GM23338 (cell line): ENCODE measurements at regions not wholly inside any gene's neighbourhood (a gene's known extent, or its start where the extent isn't known, plus 50 kb on each side); places are given as distances from the start of the nearest gene placed in this dataset.
"Not testable (repeated sequence)": the region's sequence is repeated elsewhere in the genome, so short reads cannot be mapped to it uniquely, and the experiment has no call there.

Source experiments
- ATAC-seq: fragments of 200-7000 bp; cut with Tn5 transposase; 3 replicates; pipeline ENCODE4 v1.9.1; 2020
- DNase-seq: peaks from one replicate; pipeline ENCODE4 v3.0.0-alpha.2; 2015; ENCODE audit warnings: low spot score
- H2AFZ ChIP-seq: fragments of 200-600 bp; sonication (generic); 2 replicates; pipeline ENCODE4 v1.8.0; 2016; ENCODE audit warnings: antibody characterized with exemption, mild to moderate bottlenecking, moderate library complexity
- H3F3A ChIP-seq: fragments of 200-600 bp; sonication (generic); replicated peaks from 2 replicates; pipeline ENCODE4 v1.8.0; 2017; ENCODE audit warnings: antibody characterized with exemption, mixed run types, low read depth
- H3K27ac ChIP-seq: fragments of 200-600 bp; sonication (generic); 2 replicates; pipeline ENCODE4 v1.6.1; 2016; ENCODE audit warnings: low read depth
- H3K27me3 ChIP-seq: fragments of 200-600 bp; sonication (generic); 2 replicates; pipeline ENCODE4 v1.8.0; 2016; ENCODE audit warnings: mild to moderate bottlenecking, mixed run types, moderate library complexity; ENCODE audit not compliant: insufficient read depth
- H3K36me3 ChIP-seq: fragments of 200-600 bp; sonication (generic); 2 replicates; pipeline ENCODE4 v1.8.0; 2016; ENCODE audit warnings: mild to moderate bottlenecking; ENCODE audit not compliant: insufficient read depth
- H3K4me1 ChIP-seq: fragments of 200-600 bp; sonication (generic); 2 replicates; pipeline ENCODE4 v1.8.0; 2016; ENCODE audit warnings: mild to moderate bottlenecking, moderate library complexity; ENCODE audit not compliant: insufficient read depth
- H3K4me2 ChIP-seq: fragments of 200-600 bp; sonication (generic); 2 replicates; pipeline ENCODE4 v1.7.1; 2017; ENCODE audit warnings: mixed run types
- H3K4me3 ChIP-seq: fragments of 200-600 bp; sonication (generic); 2 replicates; pipeline ENCODE4 v1.6.1; 2016; ENCODE audit warnings: mixed run types
- H3K79me2 ChIP-seq: fragments of 200-600 bp; sonication (generic); replicated peaks from 2 replicates; pipeline ENCODE4 v1.8.0; 2017; ENCODE audit warnings: mild to moderate bottlenecking; ENCODE audit not compliant: insufficient read depth
- H3K9me2 ChIP-seq: fragments of 200-600 bp; sonication (generic); 2 replicates; pipeline ENCODE4 v1.8.0; 2017; ENCODE audit not compliant: insufficient read depth
- H4K20me1 ChIP-seq: fragments of 200-600 bp; sonication (generic); replicated peaks from 2 replicates; pipeline ENCODE4 v1.8.0; 2017; ENCODE audit warnings: mild to moderate bottlenecking; ENCODE audit not compliant: insufficient read depth
- H3K27ac Mint-ChIP-seq: 2 replicates; pipeline ENCODE4 v1.8.0; 2020; ENCODE audit warnings: inconsistent platforms, mild to moderate bottlenecking, moderate library complexity, mixed read lengths
- H3K27me3 Mint-ChIP-seq: 3 replicates; pipeline ENCODE4 v1.8.0; 2022; ENCODE audit warnings: low read depth, mild to moderate bottlenecking, moderate library complexity, mixed read lengths, inconsistent platforms; ENCODE audit not compliant: insufficient read depth, poor library complexity
- H3K36me3 Mint-ChIP-seq: 3 replicates; pipeline ENCODE4 v1.8.0; 2021; ENCODE audit warnings: low read depth, mild to moderate bottlenecking, inconsistent platforms, moderate library complexity, mixed read lengths
- H3K4me1 Mint-ChIP-seq: 3 replicates; pipeline ENCODE4 v1.8.0; 2020; ENCODE audit warnings: mild to moderate bottlenecking, inconsistent platforms, mixed read lengths
- H3K4me3 Mint-ChIP-seq: 3 replicates; pipeline ENCODE4 v1.8.0; 2021; ENCODE audit warnings: moderate library complexity, mild to moderate bottlenecking, inconsistent platforms, mixed read lengths
- H3K9me3 Mint-ChIP-seq: 3 replicates; pipeline ENCODE4 v1.8.0; 2020; ENCODE audit warnings: moderate library complexity, mild to moderate bottlenecking, inconsistent platforms, mixed read lengths
- CREB1 ChIP-seq: fragments of 250-450 bp; sonication (Bioruptor Pico); IDR thresholded peaks from 2 replicates; pipeline ENCODE4 v1.5.0; 2020; ENCODE audit warnings: low read depth, mild to moderate bottlenecking, moderate library complexity
- JUNB ChIP-seq: IDR thresholded peaks from one replicate; pipeline ENCODE4 v1.6.1; 2016; ENCODE audit warnings: antibody characterized with exemption; ENCODE audit not compliant: unreplicated experiment
- POLR2AphosphoS5 ChIP-seq: IDR thresholded peaks from 2 replicates; pipeline ENCODE4 v1.6.1; 2016; ENCODE audit warnings: antibody characterized with exemption, low read depth
- TF ChIP-seq, protein P1 (sequence below), 2 experiments: fragments of 200-600 bp in 1 of 2; sonication (generic) in 1 of 2; conservative IDR thresholded peaks; 2 replicates each; pipeline versions ENCODE4 v1.5.1 to v1.6.1; 2016 to 2017; ENCODE audit warnings: antibody characterized with exemption in 2 of 2, low read depth in 2 of 2, mild to moderate bottlenecking in 2 of 2, moderate library complexity in 1 of 2
- TF ChIP-seq, protein P2 (sequence below): IDR thresholded peaks from 2 replicates; pipeline ENCODE4 v1.6.1; 2016; ENCODE audit warnings: antibody characterized with exemption
- TF ChIP-seq, protein P3 (sequence below): IDR thresholded peaks from one replicate; pipeline ENCODE4 v1.6.1; 2018; ENCODE audit warnings: antibody characterized with exemption; ENCODE audit not compliant: unreplicated experiment

DNA sequence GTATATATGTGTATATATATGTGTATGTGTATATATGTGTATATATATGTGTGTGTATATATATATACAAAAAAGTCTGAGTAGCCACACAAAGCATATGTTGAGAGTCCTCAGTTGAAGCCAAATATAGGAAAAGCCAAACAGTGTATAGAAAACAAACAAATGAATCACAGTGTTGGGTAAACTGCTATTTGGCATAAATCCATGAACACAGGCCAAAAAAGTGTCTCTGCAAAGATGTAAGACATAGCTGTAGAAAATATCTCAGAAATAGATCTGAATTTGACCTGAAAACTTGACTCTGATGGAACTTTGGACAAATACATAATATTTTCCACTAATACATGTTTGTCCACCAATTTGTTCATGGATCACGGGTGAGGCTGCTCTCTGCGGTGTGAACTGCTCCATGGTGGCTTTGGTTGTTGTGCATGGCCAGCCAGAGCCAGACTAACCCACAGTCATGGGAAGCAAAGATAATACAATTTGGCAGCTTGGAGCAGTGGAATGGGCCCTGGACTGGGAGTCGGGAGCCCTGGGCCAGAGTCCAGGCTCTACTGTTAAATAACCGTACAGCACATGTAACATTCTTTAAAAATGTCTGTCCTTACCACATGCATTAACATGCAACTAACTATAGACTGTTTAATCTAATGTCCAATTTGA lies 76.9 kb upstream of the EED start (continued):
- TF ChIP-seq, protein P1, sequence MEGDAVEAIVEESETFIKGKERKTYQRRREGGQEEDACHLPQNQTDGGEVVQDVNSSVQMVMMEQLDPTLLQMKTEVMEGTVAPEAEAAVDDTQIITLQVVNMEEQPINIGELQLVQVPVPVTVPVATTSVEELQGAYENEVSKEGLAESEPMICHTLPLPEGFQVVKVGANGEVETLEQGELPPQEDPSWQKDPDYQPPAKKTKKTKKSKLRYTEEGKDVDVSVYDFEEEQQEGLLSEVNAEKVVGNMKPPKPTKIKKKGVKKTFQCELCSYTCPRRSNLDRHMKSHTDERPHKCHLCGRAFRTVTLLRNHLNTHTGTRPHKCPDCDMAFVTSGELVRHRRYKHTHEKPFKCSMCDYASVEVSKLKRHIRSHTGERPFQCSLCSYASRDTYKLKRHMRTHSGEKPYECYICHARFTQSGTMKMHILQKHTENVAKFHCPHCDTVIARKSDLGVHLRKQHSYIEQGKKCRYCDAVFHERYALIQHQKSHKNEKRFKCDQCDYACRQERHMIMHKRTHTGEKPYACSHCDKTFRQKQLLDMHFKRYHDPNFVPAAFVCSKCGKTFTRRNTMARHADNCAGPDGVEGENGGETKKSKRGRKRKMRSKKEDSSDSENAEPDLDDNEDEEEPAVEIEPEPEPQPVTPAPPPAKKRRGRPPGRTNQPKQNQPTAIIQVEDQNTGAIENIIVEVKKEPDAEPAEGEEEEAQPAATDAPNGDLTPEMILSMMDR (conservative IDR thresholded peaks at IDR 0.05; ENCODE audit: low read depth in 2 of 2): no peak

DNA sequence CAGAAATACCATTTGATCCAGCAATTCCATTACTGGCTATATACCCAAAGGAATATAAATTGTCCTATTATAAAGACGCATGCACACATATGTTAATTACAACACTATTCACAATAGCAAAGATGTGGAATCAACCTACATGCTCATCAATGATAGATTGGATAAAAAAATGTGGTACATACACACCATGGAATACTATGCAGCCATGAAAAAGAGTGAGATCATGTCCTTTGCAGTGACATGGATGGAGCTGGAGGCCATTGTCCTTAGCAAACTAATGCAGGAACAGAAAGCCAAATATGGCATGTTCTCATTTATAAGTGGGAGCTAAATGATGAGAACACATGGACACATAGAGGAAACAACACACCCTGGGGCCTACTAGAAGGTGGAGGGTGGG lies 78.3 kb upstream of the EED start:
- not testable (repeated sequence) for ATAC-seq, H3K4me3 ChIP-seq, H3K9me2 ChIP-seq, H3K4me1 Mint-ChIP-seq, H3K4me3 Mint-ChIP-seq, H3K4me1 ChIP-seq, H2AFZ ChIP-seq, H3F3A ChIP-seq, H3K36me3 ChIP-seq, H3K36me3 Mint-ChIP-seq, H4K20me1 ChIP-seq, H3K79me2 ChIP-seq, H3K27me3 ChIP-seq, H3K27me3 Mint-ChIP-seq, H3K9me3 Mint-ChIP-seq, H3K27ac ChIP-seq, DNase-seq, H3K27ac Mint-ChIP-seq, H3K4me2 ChIP-seq

DNA sequence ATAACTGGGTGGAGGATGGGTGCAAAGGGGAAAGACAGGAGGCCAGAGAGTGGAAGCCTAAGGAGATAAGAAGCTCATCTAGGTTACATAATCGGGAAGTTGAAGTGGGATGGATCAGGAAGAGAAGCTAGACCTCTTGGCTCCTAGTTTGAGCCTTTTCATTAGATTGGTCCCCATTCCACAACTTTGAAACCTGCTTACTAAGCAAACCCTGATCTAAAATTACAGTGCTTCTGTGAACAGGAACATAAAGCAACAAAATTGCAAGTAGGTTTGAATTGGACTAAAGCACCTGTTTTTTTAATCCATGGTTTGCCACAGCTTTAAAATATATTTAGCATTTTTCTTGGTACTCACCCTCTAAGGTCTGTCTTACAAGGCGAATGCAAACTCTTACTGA lies 80.4 kb upstream of the EED start:
- ATAC-seq: no peak
- no peaks in the 10 kb centered on the region for H4K20me1 ChIP-seq
- no peaks in the 10 kb centered on the region for H3K36me3 ChIP-seq
- H3F3A ChIP-seq: no peaks in the 10 kb centered on the region
- TF ChIP-seq, protein P2, sequence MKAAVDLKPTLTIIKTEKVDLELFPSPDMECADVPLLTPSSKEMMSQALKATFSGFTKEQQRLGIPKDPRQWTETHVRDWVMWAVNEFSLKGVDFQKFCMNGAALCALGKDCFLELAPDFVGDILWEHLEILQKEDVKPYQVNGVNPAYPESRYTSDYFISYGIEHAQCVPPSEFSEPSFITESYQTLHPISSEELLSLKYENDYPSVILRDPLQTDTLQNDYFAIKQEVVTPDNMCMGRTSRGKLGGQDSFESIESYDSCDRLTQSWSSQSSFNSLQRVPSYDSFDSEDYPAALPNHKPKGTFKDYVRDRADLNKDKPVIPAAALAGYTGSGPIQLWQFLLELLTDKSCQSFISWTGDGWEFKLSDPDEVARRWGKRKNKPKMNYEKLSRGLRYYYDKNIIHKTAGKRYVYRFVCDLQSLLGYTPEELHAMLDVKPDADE: no peak
- no peak for TF ChIP-seq CREB1 (CRISPR knock-in tag)
- no peak for TF ChIP-seq JUNB
- TF ChIP-seq POLR2AphosphoS5: no peak
- TF ChIP-seq, protein P3, sequence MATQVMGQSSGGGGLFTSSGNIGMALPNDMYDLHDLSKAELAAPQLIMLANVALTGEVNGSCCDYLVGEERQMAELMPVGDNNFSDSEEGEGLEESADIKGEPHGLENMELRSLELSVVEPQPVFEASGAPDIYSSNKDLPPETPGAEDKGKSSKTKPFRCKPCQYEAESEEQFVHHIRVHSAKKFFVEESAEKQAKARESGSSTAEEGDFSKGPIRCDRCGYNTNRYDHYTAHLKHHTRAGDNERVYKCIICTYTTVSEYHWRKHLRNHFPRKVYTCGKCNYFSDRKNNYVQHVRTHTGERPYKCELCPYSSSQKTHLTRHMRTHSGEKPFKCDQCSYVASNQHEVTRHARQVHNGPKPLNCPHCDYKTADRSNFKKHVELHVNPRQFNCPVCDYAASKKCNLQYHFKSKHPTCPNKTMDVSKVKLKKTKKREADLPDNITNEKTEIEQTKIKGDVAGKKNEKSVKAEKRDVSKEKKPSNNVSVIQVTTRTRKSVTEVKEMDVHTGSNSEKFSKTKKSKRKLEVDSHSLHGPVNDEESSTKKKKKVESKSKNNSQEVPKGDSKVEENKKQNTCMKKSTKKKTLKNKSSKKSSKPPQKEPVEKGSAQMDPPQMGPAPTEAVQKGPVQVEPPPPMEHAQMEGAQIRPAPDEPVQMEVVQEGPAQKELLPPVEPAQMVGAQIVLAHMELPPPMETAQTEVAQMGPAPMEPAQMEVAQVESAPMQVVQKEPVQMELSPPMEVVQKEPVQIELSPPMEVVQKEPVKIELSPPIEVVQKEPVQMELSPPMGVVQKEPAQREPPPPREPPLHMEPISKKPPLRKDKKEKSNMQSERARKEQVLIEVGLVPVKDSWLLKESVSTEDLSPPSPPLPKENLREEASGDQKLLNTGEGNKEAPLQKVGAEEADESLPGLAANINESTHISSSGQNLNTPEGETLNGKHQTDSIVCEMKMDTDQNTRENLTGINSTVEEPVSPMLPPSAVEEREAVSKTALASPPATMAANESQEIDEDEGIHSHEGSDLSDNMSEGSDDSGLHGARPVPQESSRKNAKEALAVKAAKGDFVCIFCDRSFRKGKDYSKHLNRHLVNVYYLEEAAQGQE: no peak
- no peak overlapping the region for H3K27ac ChIP-seq
- no peaks in the 10 kb centered on the region for H3K27me3 ChIP-seq
- Mint-ChIP-seq H3K9me3 (no peaks in the 10 kb centered on the region), H3K27me3 (peaks cover 5% of the 10 kb centered on the region), H3K4me1 (peaks cover 6% of the 10 kb centered on the region), H3K4me3 (no peak overlapping the region), H3K27ac (no peak overlapping the region), H3K36me3 (no peaks in the 10 kb centered on the region)
- H2AFZ ChIP-seq: no peak overlapping the region
- H3K4me2 ChIP-seq: no peak overlapping the region
- no peaks in the 10 kb centered on the region for H3K79me2 ChIP-seq
- DNase-seq: no peak
- H3K4me3 ChIP-seq: no peak overlapping the region
- no peaks in the 10 kb centered on the region for H3K4me1 ChIP-seq
- peaks cover 2% of the 10 kb centered on the region; the same call in 1 of the 2 replicates for H3K9me2 ChIP-seq

DNA sequence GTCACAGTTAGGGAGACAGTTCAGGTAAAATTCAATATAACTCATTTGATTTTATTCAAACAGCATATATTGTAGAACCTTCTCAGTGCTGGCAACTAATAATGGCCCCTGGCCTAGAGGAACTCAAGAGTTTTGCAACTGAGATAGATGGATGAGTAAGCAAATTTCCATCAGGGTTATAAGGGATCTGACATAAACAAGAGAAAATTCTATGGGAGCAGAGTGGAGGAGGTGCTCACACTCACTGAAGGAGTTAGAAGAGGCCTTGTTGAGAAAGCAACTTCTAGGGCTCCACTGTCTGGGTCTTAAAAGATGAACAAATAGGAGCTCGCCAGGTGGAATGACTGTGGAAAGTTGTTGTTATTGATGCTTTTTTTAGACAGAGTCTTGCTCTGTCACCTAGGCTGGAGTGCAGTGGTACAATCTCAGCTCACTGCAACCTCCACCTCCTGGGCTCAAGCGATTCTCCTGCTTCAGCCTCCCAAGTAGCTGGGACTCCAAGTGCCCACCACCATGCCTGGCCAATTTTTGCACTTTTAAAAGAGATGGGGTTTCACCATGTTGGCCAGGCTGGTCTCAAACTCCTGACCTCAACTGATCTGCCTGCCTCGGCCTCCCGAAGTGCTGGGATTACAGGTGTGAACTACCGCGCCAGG lies 81.2 kb upstream of the EED start:
- not testable (repeated sequence) for H3K4me2 ChIP-seq, H3K4me3 ChIP-seq, H3K36me3 ChIP-seq, H3K27ac ChIP-seq, H3K9me2 ChIP-seq, H4K20me1 ChIP-seq, H3F3A ChIP-seq, H3K27me3 ChIP-seq, H3K4me3 Mint-ChIP-seq, H3K4me1 ChIP-seq, H3K79me2 ChIP-seq, H2AFZ ChIP-seq, H3K27me3 Mint-ChIP-seq, H3K9me3 Mint-ChIP-seq, ATAC-seq, DNase-seq, H3K36me3 Mint-ChIP-seq, H3K27ac Mint-ChIP-seq
- peaks cover 13% of the 10 kb centered on the region for H3K4me1 Mint-ChIP-seq
